Stimulated activated naive CD8-positive, alpha-beta T cell treated with anti-CD3 and anti-CD28 coated beads, Interleukin-15, Interleukin-2, amounts not matched to agents 100 ng/mL and 50 ng/mL, for 24 hours (primary cell): ENCODE measurements at regions not wholly inside any gene's neighbourhood (a gene's known extent, or its start where the extent isn't known, plus 50 kb on each side); places are given as distances from the start of the nearest gene placed in this dataset.
"Not testable (repeated sequence)": the region's sequence is repeated elsewhere in the genome, so short reads cannot be mapped to it uniquely, and the experiment has no call there.

Experiments
- H3K27ac Mint-ChIP-seq: one replicate; pipeline ENCODE4 v1.8.0; 2021; ENCODE audit warnings: mild to moderate bottlenecking, mixed read lengths
- H3K27me3 Mint-ChIP-seq: one replicate; pipeline ENCODE4 v1.8.0; 2021; ENCODE audit warnings: mixed read lengths
- H3K36me3 Mint-ChIP-seq: one replicate; pipeline ENCODE4 v1.8.0; 2021; ENCODE audit warnings: low read depth, mixed read lengths
- H3K4me1 Mint-ChIP-seq: one replicate; pipeline ENCODE4 v1.8.0; 2021; ENCODE audit warnings: low read depth, mixed read lengths
- H3K4me3 Mint-ChIP-seq: one replicate; pipeline ENCODE4 v1.8.0; 2021; ENCODE audit warnings: mild to moderate bottlenecking, mixed read lengths
- H3K9me3 Mint-ChIP-seq: one replicate; pipeline ENCODE4 v1.8.0; 2021; ENCODE audit warnings: mixed read lengths

- H3K27me3 Mint-ChIP-seq = peaks cover 2% of the 10 kb centered on the region
- no peak overlapping the region for H3K4me3 Mint-ChIP-seq
- H3K27ac Mint-ChIP-seq = no peak overlapping the region
- peaks cover 3% of the 10 kb centered on the region for H3K9me3 Mint-ChIP-seq
- H3K36me3 Mint-ChIP-seq = no peaks in the 10 kb centered on the region
- H3K4me1 Mint-ChIP-seq = no peaks in the 10 kb centered on the region
These were observed 210.2 kb downstream of the ARPP21 start for GRCh38 chr3:35849496-35849895.

- no peaks in the 10 kb centered on the region for H3K36me3 Mint-ChIP-seq
- no peaks in the 10 kb centered on the region for H3K4me1 Mint-ChIP-seq
- peaks cover 2% of the 10 kb centered on the region for H3K27me3 Mint-ChIP-seq
- peaks cover 3% of the 10 kb centered on the region for H3K9me3 Mint-ChIP-seq
- no peak overlapping the region for H3K4me3 Mint-ChIP-seq
- H3K27ac Mint-ChIP-seq = no peak overlapping the region
These were observed 210.6 kb downstream of the ARPP21 start for GRCh38 chr3:35849963-35850362.

GRCh38 chr3:35857004-35857403 lies 217.7 kb downstream of the ARPP21 start:
- Mint-ChIP-seq H3K4me3 (no peak overlapping the region), H3K9me3 (no peaks in the 10 kb centered on the region), H3K27me3 (peaks cover 10% of the 10 kb centered on the region), H3K36me3 (no peaks in the 10 kb centered on the region), H3K4me1 (no peaks in the 10 kb centered on the region), H3K27ac (no peak overlapping the region)

GRCh38 chr3:35862057-35862456 lies 222.7 kb downstream of the ARPP21 start:
- peaks cover 8% of the 10 kb centered on the region for H3K27me3 Mint-ChIP-seq
- no peaks in the 10 kb centered on the region for H3K9me3 Mint-ChIP-seq
- no peak overlapping the region for H3K4me3 Mint-ChIP-seq

GRCh38 chr3:35864871-35865270 lies 225.5 kb downstream of the ARPP21 start:
- Mint-ChIP-seq H3K27ac (no peak overlapping the region), H3K36me3 (no peaks in the 10 kb centered on the region), H3K4me1 (no peaks in the 10 kb centered on the region), H3K27me3 (no peaks in the 10 kb centered on the region), H3K9me3 (no peaks in the 10 kb centered on the region), H3K4me3 (no peak overlapping the region)

More at GRCh38 chr3:35862057-35862456, 222.7 kb downstream of the ARPP21 start:
- no peaks in the 10 kb centered on the region for H3K4me1 Mint-ChIP-seq
- H3K27ac Mint-ChIP-seq = no peak overlapping the region
- no peaks in the 10 kb centered on the region for H3K36me3 Mint-ChIP-seq

GRCh38 chr3:35867791-35868190 lies 228.5 kb downstream of the ARPP21 start:
- Mint-ChIP-seq H3K36me3 (no peaks in the 10 kb centered on the region), H3K9me3 (no peaks in the 10 kb centered on the region), H3K4me1 (no peaks in the 10 kb centered on the region), H3K27ac (no peak overlapping the region), H3K4me3 (no peak overlapping the region), H3K27me3 (no peaks in the 10 kb centered on the region)

GRCh38 chr3:35871009-35871408 lies 231.7 kb downstream of the ARPP21 start:
- Mint-ChIP-seq H3K9me3 (no peaks in the 10 kb centered on the region), H3K4me1 (no peaks in the 10 kb centered on the region), H3K27ac (no peak overlapping the region), H3K27me3 (no peaks in the 10 kb centered on the region), H3K4me3 (no peak overlapping the region), H3K36me3 (no peaks in the 10 kb centered on the region)

GRCh38 chr3:35883929-35884328 lies 244.6 kb downstream of the ARPP21 start:
- Mint-ChIP-seq H3K4me3 (no peak overlapping the region), H3K9me3 (peaks cover 4% of the 10 kb centered on the region), H3K27me3 (no peaks in the 10 kb centered on the region), H3K4me1 (no peaks in the 10 kb centered on the region), H3K27ac (no peak overlapping the region), H3K36me3 (no peaks in the 10 kb centered on the region)

GRCh38 chr3:35894735-35895134 lies 255.4 kb downstream of the ARPP21 start:
- Mint-ChIP-seq H3K36me3 (no peaks in the 10 kb centered on the region), H3K4me3 (no peak overlapping the region), H3K9me3 (no peaks in the 10 kb centered on the region), H3K27ac (no peak overlapping the region), H3K4me1 (no peaks in the 10 kb centered on the region), H3K27me3 (no peaks in the 10 kb centered on the region)

GRCh38 chr3:35899245-35899644 lies 259.9 kb downstream of the ARPP21 start:
- H3K36me3 Mint-ChIP-seq = no peaks in the 10 kb centered on the region
- no peaks in the 10 kb centered on the region for H3K9me3 Mint-ChIP-seq
- H3K27ac Mint-ChIP-seq = no peak overlapping the region
- no peak overlapping the region for H3K4me3 Mint-ChIP-seq
- H3K4me1 Mint-ChIP-seq = no peaks in the 10 kb centered on the region
- H3K27me3 Mint-ChIP-seq = no peaks in the 10 kb centered on the region

GRCh38 chr3:35900079-35900478 lies 260.8 kb downstream of the ARPP21 start:
- no peaks in the 10 kb centered on the region for H3K9me3 Mint-ChIP-seq

GRCh38 chr3:35908366-35909232 lies 269.3 kb downstream of the ARPP21 start:
- Mint-ChIP-seq H3K9me3 (no peaks in the 10 kb centered on the region), H3K4me1 (no peaks in the 10 kb centered on the region), H3K27me3 (peaks cover 3% of the 10 kb centered on the region), H3K27ac (no peak overlapping the region), H3K4me3 (no peak overlapping the region), H3K36me3 (no peaks in the 10 kb centered on the region)

More at GRCh38 chr3:35900079-35900478, 260.8 kb downstream of the ARPP21 start:
- Mint-ChIP-seq H3K36me3 (no peaks in the 10 kb centered on the region), H3K27ac (no peak overlapping the region), H3K4me3 (no peak overlapping the region), H3K4me1 (no peaks in the 10 kb centered on the region), H3K27me3 (no peaks in the 10 kb centered on the region)

GRCh38 chr3:35919160-35919559 lies 279.8 kb downstream of the ARPP21 start:
- Mint-ChIP-seq H3K36me3 (no peaks in the 10 kb centered on the region), H3K27ac (no peak overlapping the region), H3K4me3 (no peak overlapping the region), H3K4me1 (no peaks in the 10 kb centered on the region), H3K9me3 (no peaks in the 10 kb centered on the region), H3K27me3 (no peaks in the 10 kb centered on the region)

GRCh38 chr3:35921718-35922117 lies 282.4 kb downstream of the ARPP21 start:
- Mint-ChIP-seq H3K36me3 (no peaks in the 10 kb centered on the region), H3K4me3 (no peak overlapping the region), H3K27ac (no peak overlapping the region), H3K27me3 (no peaks in the 10 kb centered on the region), H3K4me1 (no peaks in the 10 kb centered on the region), H3K9me3 (no peaks in the 10 kb centered on the region)

- not testable (repeated sequence) for H3K9me3 Mint-ChIP-seq, H3K27me3 Mint-ChIP-seq, H3K4me3 Mint-ChIP-seq, H3K27ac Mint-ChIP-seq, H3K4me1 Mint-ChIP-seq, H3K36me3 Mint-ChIP-seq
These were observed 284.7 kb downstream of the ARPP21 start for GRCh38 chr3:35924070-35924469.

GRCh38 chr3:35927441-35927840 lies 288.1 kb downstream of the ARPP21 start:
- no peaks in the 10 kb centered on the region for H3K27me3 Mint-ChIP-seq
- no peaks in the 10 kb centered on the region for H3K9me3 Mint-ChIP-seq
- no peak overlapping the region for H3K4me3 Mint-ChIP-seq
- H3K36me3 Mint-ChIP-seq = no peaks in the 10 kb centered on the region
- no peaks in the 10 kb centered on the region for H3K4me1 Mint-ChIP-seq
- no peak overlapping the region for H3K27ac Mint-ChIP-seq
